Progenitor cell of endocrine pancreas (in vitro differentiated cells): ENCODE measurements at regions not wholly inside any gene's neighbourhood (a gene's known extent, or its start where the extent isn't known, plus 50 kb on each side); places are given as distances from the start of the nearest gene placed in this dataset.

Experiments used
- DNase-seq: peaks from one replicate; pipeline ENCODE4 v3.0.0; 2021; ENCODE audit warnings: low spot score; ENCODE audit not compliant: unreplicated experiment
- H3K27ac Mint-ChIP-seq: 2 replicates; pipeline ENCODE4 v1.8.0; 2021; ENCODE audit warnings: mild to moderate bottlenecking, moderate library complexity, mixed read lengths
- H3K27me3 Mint-ChIP-seq: 2 replicates; pipeline ENCODE4 v1.8.0; 2021; ENCODE audit warnings: mixed read lengths
- H3K36me3 Mint-ChIP-seq: 2 replicates; pipeline ENCODE4 v1.8.0; 2022; ENCODE audit warnings: mixed read lengths; ENCODE audit not compliant: insufficient read depth
- H3K4me1 Mint-ChIP-seq: 2 replicates; pipeline ENCODE4 v1.8.0; 2021; ENCODE audit warnings: low read depth, mixed read lengths
- H3K4me3 Mint-ChIP-seq: 2 replicates; pipeline ENCODE4 v1.8.0; 2021; ENCODE audit warnings: low read depth, mild to moderate bottlenecking, moderate library complexity, mixed read lengths
- H3K9me3 Mint-ChIP-seq: 2 replicates; pipeline ENCODE4 v1.8.0; 2021; ENCODE audit warnings: low read depth, mixed read lengths
- CTCF ChIP-seq: fragments of 200-600 bp; sonication (generic); IDR thresholded peaks from one replicate; pipeline ENCODE4 v1.5.0; 2021; ENCODE audit warnings: antibody characterized with exemption, mild to moderate bottlenecking; ENCODE audit not compliant: unreplicated experiment

- H3K4me1 Mint-ChIP-seq, result peaks cover 2% of the 10 kb centered on the region
- TF ChIP-seq CTCF, result no peak
- H3K4me3 Mint-ChIP-seq, result no peak overlapping the region
- peaks cover 1% of the 10 kb centered on the region for H3K9me3 Mint-ChIP-seq
- DNase-seq, result no peak
- no peaks in the 10 kb centered on the region for H3K36me3 Mint-ChIP-seq
- no peak overlapping the region for H3K27ac Mint-ChIP-seq
- peaks cover 59% of the 10 kb centered on the region for H3K27me3 Mint-ChIP-seq
Observed at GRCh38 chr5:2681476-2681875, 70.0 kb downstream of the IRX2 start.

GRCh38 chr5:2680979-2681378 lies 70.5 kb downstream of the IRX2 start:
- Mint-ChIP-seq H3K4me3 (no peak overlapping the region), H3K4me1 (no peaks in the 10 kb centered on the region), H3K27me3 (peaks cover 59% of the 10 kb centered on the region), H3K9me3 (peaks cover 4% of the 10 kb centered on the region), H3K36me3 (no peaks in the 10 kb centered on the region), H3K27ac (no peak overlapping the region)
- no peak for TF ChIP-seq CTCF
- no peak for DNase-seq

GRCh38 chr5:2677689-2678088 lies 73.8 kb downstream of the IRX2 start:
- peaks cover 54% of the 10 kb centered on the region for H3K27me3 Mint-ChIP-seq
- H3K36me3 Mint-ChIP-seq, result no peaks in the 10 kb centered on the region
- no peak for DNase-seq
- no peak overlapping the region for H3K27ac Mint-ChIP-seq
- TF ChIP-seq CTCF, result no peak
- H3K9me3 Mint-ChIP-seq, result peaks cover 4% of the 10 kb centered on the region
- no peak overlapping the region for H3K4me3 Mint-ChIP-seq
- peaks cover 4% of the 10 kb centered on the region for H3K4me1 Mint-ChIP-seq

- Mint-ChIP-seq H3K4me3 (no peak overlapping the region), H3K36me3 (no peaks in the 10 kb centered on the region), H3K9me3 (peaks cover 4% of the 10 kb centered on the region), H3K27ac (no peak overlapping the region), H3K4me1 (peaks cover 4% of the 10 kb centered on the region), H3K27me3 (peaks cover 47% of the 10 kb centered on the region)
- no peak for DNase-seq
- no peak for TF ChIP-seq CTCF
Observed at GRCh38 chr5:2675548-2675947, 75.9 kb downstream of the IRX2 start.

- DNase-seq, result no peak
- Mint-ChIP-seq H3K4me1 (peaks cover 4% of the 10 kb centered on the region), H3K4me3 (no peak overlapping the region), H3K27me3 (peaks cover 40% of the 10 kb centered on the region), H3K36me3 (no peaks in the 10 kb centered on the region), H3K9me3 (peaks cover 4% of the 10 kb centered on the region), H3K27ac (no peak overlapping the region)
- no peak for TF ChIP-seq CTCF
Observed at GRCh38 chr5:2674456-2674855, 77.0 kb downstream of the IRX2 start.
